ENCODE measurements at regions not wholly inside any gene's neighbourhood (a gene's known extent, or its start where the extent isn't known, plus 50 kb on each side); places are given as distances from the start of the nearest gene placed in this dataset.
A peak's percentile ranks its signal among the peaks of the same experiment; 100 is the strongest.
"Not testable (repeated sequence)": the region's sequence is repeated elsewhere in the genome, so short reads cannot be mapped to it uniquely, and the experiment has no call there.

GRCh38 chr10:124194199-124194824 is 100.9 kb upstream of the CHST15 start:
- H3K9me3 ChIP-seq = no peaks in the 10 kb centered on the region
- TF ChIP-seq CTCF (IDR thresholded peaks at IDR 0.05) = no peak
- no peak overlapping the region for H3K4me3 ChIP-seq
- H3K27me3 ChIP-seq = no peaks in the 10 kb centered on the region
- peaks cover 5 to 6% of the 10 kb centered on the region in 2 donors for H3K4me1 ChIP-seq
- no peaks in the 10 kb centered on the region for H3K36me3 ChIP-seq
- intact Hi-C loops (cut with DNase I) = no loop called here
- no peak overlapping the region for H3K27ac ChIP-seq
- DNase-seq (ENCODE audit: low spot score in 2 of 2) = no peak

GRCh38 chr10:124193309-124193696 is 99.9 kb upstream of the CHST15 start:
- H3K27me3 ChIP-seq = no peaks in the 10 kb centered on the region
- no peak for TF ChIP-seq CTCF (IDR thresholded peaks at IDR 0.05)
- intact Hi-C loops (cut with DNase I) = no loop called here

GRCh38 chr10:124192664-124193308 is 99.4 kb upstream of the CHST15 start:
- H3K4me3 ChIP-seq; H3K4me1 ChIP-seq; DNase-seq (ENCODE audit: low spot score in 2 of 2); H3K27me3 ChIP-seq; intact Hi-C loops (cut with DNase I); H3K9me3 ChIP-seq; H3K27ac ChIP-seq; H3K36me3 ChIP-seq: not testable (repeated sequence)

More at GRCh38 chr10:124193309-124193696, 99.9 kb upstream of the CHST15 start:
- no peak overlapping the region for H3K4me3 ChIP-seq
- DNase-seq (ENCODE audit: low spot score in 2 of 2) = no peak
- no peaks in the 10 kb centered on the region for H3K36me3 ChIP-seq
- H3K9me3 ChIP-seq = no peaks in the 10 kb centered on the region
- H3K4me1 ChIP-seq = peaks cover 5 to 6% of the 10 kb centered on the region in 2 donors
- H3K27ac ChIP-seq = no peak overlapping the region

- intact Hi-C loops (cut with DNase I); H3K9me3 ChIP-seq; H3K27me3 ChIP-seq; DNase-seq (ENCODE audit: low spot score in 2 of 2); H3K4me1 ChIP-seq; H3K4me3 ChIP-seq; H3K36me3 ChIP-seq; H3K27ac ChIP-seq: not testable (repeated sequence)
Observed at GRCh38 chr10:124190476-124190875, 97.1 kb upstream of the CHST15 start.

GRCh38 chr10:124186956-124187355 is 93.6 kb upstream of the CHST15 start:
- Histone ChIP-seq H3K36me3 (no peaks in the 10 kb centered on the region), H3K27ac (no peak overlapping the region), H3K4me3 (no peak overlapping the region), H3K9me3 (no peaks in the 10 kb centered on the region), H3K4me1 (peaks cover 0 to under 1% of the 10 kb centered on the region in 2 donors), H3K27me3 (no peaks in the 10 kb centered on the region)
- peak in 1 of 2 donors; percentile 39 for DNase-seq (ENCODE audit: low spot score in 2 of 2)
- intact Hi-C loops (cut with DNase I) = no loop called here
- no peak for TF ChIP-seq CTCF (IDR thresholded peaks at IDR 0.05)

GRCh38 chr10:124185084-124185483 is 91.7 kb upstream of the CHST15 start:
- H3K4me1 ChIP-seq = peaks cover 0 to 2% of the 10 kb centered on the region in 2 donors
- intact Hi-C loops (cut with DNase I) = no loop called here
- peak in 1 of 2 donors; percentile 35 for DNase-seq (ENCODE audit: low spot score in 2 of 2)

More at GRCh38 chr10:124185084-124185483, 91.7 kb upstream of the CHST15 start:
- Histone ChIP-seq H3K9me3 (no peaks in the 10 kb centered on the region), H3K4me3 (no peak overlapping the region), H3K36me3 (no peaks in the 10 kb centered on the region), H3K27ac (no peak overlapping the region), H3K27me3 (no peaks in the 10 kb centered on the region)
- TF ChIP-seq CTCF (IDR thresholded peaks at IDR 0.05) = no peak

All from ascending aorta (tissue), 2 donors.